Adrenal gland (tissue), 5 donors: ENCODE measurements at regions not wholly inside any gene's neighbourhood (a gene's known extent, or its start where the extent isn't known, plus 50 kb on each side); places are given as distances from the start of the nearest gene placed in this dataset.

Source experiments
- CTCF ChIP-seq, 6 experiments: fragments of 450-650 bp in 4 of 6; fragments of 200-600 bp in 2 of 6; sonication (generic) in 1 of 6; IDR thresholded peaks; 1 replicate in 5 of 6; 2 replicates in 1 of 6; pipeline versions ENCODE4 v1.5.1 to v1.8.0; 2016 to 2021; ENCODE audit warnings: antibody characterized with exemption in 6 of 6, mild to moderate bottlenecking in 2 of 6, moderate library complexity in 1 of 6
- POLR2A ChIP-seq, 2 donors: fragments of 450-650 bp; IDR thresholded peaks; one replicate each; pipeline ENCODE4 v1.6.1; 2017; ENCODE audit warnings: antibody characterized with exemption in 2 of 2, mild to moderate bottlenecking in 2 of 2, moderate library complexity in 1 of 2
- donor health status: DM: no; HTN: no; CAD: no.

DNA sequence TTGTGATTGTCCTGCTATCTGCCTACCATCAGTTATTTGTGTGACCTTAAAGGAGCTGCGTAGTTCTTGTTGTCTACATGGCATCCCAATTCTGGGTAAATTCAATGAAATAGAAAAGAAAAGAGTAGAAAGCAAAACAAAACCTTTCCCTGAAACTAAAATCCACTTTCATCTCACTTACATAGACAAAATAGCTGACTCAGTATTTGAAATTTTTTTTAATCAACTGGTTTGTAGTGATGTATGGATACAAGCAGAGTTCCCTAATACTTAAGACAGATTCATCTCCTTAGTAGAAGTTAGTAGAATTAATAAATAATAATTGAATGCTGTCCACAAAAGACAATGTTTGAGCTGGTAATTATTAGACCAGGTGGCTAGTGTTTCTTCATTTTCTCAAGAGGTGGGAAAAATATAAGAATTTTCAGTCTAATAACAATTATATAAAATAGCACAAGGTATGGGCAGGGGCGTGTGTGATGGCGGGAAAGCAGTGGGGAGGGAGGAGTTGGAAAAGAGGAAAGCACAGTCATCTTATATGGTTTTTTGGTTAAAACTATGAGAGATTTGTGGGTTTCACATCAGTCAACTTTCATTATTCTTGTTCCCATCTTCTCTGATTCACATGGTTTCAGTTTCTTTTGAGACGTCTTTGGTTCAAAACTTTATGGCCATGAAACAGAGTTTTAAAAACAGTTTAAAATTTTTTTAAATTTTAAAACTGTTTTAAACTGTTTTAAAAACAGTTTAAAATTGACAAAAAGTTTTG is 275.2 kb downstream of the SPRY1 start:
- TF ChIP-seq CTCF (IDR thresholded peaks at IDR 0.05) (no peak), POLR2A (IDR thresholded peaks at IDR 0.05) (no peak)
